Aorta (tissue), 5 donors: ENCODE measurements at regions not wholly inside any gene's neighbourhood (a gene's known extent, or its start where the extent isn't known, plus 50 kb on each side); places are given as distances from the start of the nearest gene placed in this dataset.
"Not testable (repeated sequence)": the region's sequence is repeated elsewhere in the genome, so short reads cannot be mapped to it uniquely, and the experiment has no call there.

Source experiments
- ATAC-seq: fragments of 200-7000 bp; cut with Tn5 transposase; one replicate; pipeline ENCODE4 v1.9.1; 2022; ENCODE audit warnings: moderate library complexity; ENCODE audit not compliant: low FRiP score
- DNase-seq, 2 donors: peaks; one replicate each; pipeline ENCODE4 v3.0.0-alpha.2; 2020
- H3K27ac ChIP-seq, 2 donors: one replicate each; pipeline ENCODE4 v1.5.1; 2013; ENCODE audit warnings: low read length in 2 of 2, mild to moderate bottlenecking in 2 of 2, moderate library complexity in 2 of 2, control low read depth in 1 of 2, inconsistent platforms in 1 of 2, low read depth in 1 of 2
- H3K27me3 ChIP-seq, 2 donors: one replicate each; pipeline ENCODE4 v1.6.1; 2013; ENCODE audit warnings: control low read depth in 1 of 2, low read length in 1 of 2, mild to moderate bottlenecking in 1 of 2, moderate library complexity in 1 of 2; ENCODE audit not compliant: insufficient read depth in 2 of 2, control insufficient read depth in 1 of 2
- H3K36me3 ChIP-seq, 2 donors: one replicate each; pipeline ENCODE4 v1.6.1; 2013; ENCODE audit warnings: control low read depth in 1 of 2, low read length in 1 of 2, mild to moderate bottlenecking in 1 of 2; ENCODE audit not compliant: insufficient read depth in 2 of 2, control insufficient read depth in 1 of 2
- H3K4me1 ChIP-seq, 2 donors: one replicate each; pipeline ENCODE4 v1.6.1; 2013; ENCODE audit warnings: low read length in 2 of 2, control low read depth in 1 of 2, mild to moderate bottlenecking in 1 of 2, moderate library complexity in 1 of 2; ENCODE audit not compliant: insufficient read depth in 2 of 2, control insufficient read depth in 1 of 2
- H3K4me3 ChIP-seq, 2 donors: one replicate each; pipeline ENCODE4 v1.5.1; 2013; ENCODE audit warnings: low read length in 2 of 2, control low read depth in 1 of 2, mild to moderate bottlenecking in 1 of 2
- H3K9me3 ChIP-seq: one replicate; pipeline ENCODE4 v1.6.1; 2013; ENCODE audit warnings: mild to moderate bottlenecking, low read length; ENCODE audit not compliant: control insufficient read depth
- WGBS, 2 donors: extraction: QIAGEN DNeasy Blood & Tissue Kit; methylation state at CpG; one replicate each; pipeline ENCODE4 v1.1.7; 2013; 5-methylcytosine and 5-hydroxymethylcytosine counted together
- intact Hi-C, 2 donors: fragments of 100-400 bp; cut with DNase I; formaldehyde crosslinking; loops; one replicate each; pipeline versions ENCODE4 v1.14.2 to v1.15.0; 2022
- donor health status: healthy with polysubstance abuse.
- donor health status: Bipolar disorder and iron deficiency.
- donor health status: DM: no; HTN: no; CAD: no.
- donor health status: DM: no; HTN: no; CAD: no.
- donor health status: DM: yes; HTN: yes; CAD: no.

DNA sequence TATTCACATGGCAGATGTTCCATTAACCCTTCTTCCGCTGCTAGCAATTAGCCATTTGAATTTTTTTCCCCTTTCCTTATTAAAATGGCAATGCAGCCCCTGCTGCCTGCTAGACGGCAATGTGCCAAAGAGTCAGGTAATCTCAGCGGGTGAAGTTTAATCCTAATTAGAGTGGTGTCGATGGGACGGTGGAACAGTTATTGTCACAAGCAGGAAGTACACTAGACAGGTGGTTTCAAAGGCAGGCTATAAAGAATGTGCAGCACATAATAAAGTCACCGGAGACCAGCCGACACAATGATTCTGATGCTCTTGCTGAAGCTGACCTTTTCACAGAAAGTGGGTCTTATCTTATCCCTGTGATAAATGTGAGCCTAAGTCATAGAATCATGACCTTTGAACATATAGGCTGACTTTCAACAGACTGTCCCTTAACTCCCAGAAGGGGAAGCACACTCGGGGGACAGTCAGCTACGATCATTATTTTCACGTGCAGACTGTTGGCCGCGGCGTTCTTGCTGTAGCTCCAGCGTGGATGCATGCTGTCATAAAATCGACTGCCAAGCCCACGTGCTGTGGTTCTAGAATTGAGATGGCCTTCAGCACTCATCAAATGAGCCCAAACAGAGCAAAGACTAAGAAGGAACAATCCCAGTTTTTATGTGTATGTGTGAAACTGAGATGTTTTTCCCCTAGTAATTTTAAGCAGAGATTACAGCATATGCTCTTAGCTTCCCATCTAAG is 926.2 kb upstream of the SOX11 start:
- WGBS, 2 donors = 74 to 85% methylated on average over 16 of the region's 16 CpGs
- no peaks in the 10 kb centered on the region for H3K4me1 ChIP-seq
- DNase-seq = no peak
- H3K27me3 ChIP-seq = no peaks in the 10 kb centered on the region
- H3K4me3 ChIP-seq = no peak overlapping the region
- intact Hi-C loops = no loop called here
- no peaks in the 10 kb centered on the region for H3K36me3 ChIP-seq
- no peaks in the 10 kb centered on the region for H3K9me3 ChIP-seq
- no peak for ATAC-seq
- H3K27ac ChIP-seq = no peak overlapping the region

DNA sequence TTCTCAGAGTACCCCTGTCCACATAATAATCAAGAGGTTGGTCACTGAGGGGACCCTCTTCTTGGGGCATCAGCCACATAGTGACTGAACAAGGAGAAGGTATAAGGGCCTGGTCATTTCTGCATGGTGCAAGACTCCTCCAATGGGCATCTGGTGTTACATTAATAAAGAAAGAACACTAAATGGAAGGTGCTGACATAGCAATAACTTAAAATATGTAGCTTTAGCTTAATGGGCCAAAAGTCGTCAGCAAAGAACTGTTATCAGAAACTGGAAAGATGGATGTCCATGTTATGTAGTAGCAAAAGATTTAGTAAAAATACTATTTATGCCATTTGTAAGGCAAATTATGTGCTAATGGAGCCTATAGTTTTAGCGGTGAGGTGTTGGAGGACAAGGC is 916.5 kb upstream of the SOX11 start:
- Histone ChIP-seq H3K36me3 (no peaks in the 10 kb centered on the region), H3K4me1 (no peaks in the 10 kb centered on the region), H3K4me3 (no peak overlapping the region), H3K9me3 (no peaks in the 10 kb centered on the region), H3K27me3 (no peaks in the 10 kb centered on the region), H3K27ac (no peak overlapping the region)
- intact Hi-C loops = no loop called here
- WGBS, 2 donors = 68 to 86% methylated on average over 2 of the region's 2 CpGs
- DNase-seq (no peak), ATAC-seq (no peak)

DNA sequence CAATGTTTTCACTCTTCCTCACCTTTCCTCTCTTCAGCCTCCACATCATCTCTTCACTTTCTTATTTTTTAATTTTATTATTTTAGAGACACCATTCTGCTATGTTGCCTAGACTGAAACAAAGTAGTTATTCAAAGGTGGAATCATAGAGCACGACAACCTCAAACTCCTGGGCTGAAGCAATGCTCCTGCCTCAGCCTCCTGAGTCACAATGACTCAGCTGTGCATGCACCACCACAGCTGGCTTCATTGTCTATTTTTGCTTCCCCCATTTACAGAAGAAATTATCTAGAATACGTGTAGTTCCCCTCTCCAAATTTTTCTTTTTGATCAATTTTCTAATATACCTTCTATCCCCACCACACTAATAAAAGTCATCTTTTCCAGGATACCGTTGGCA is 911.5 kb upstream of the SOX11 start:
- Histone ChIP-seq H3K4me3 (no peak overlapping the region), H3K36me3 (no peaks in the 10 kb centered on the region), H3K4me1 (no peaks in the 10 kb centered on the region), H3K9me3 (no peaks in the 10 kb centered on the region), H3K27ac (no peak overlapping the region), H3K27me3 (no peaks in the 10 kb centered on the region)
- WGBS, 2 donors = 84 to 87% methylated on average over 3 of the region's 3 CpGs
- intact Hi-C loops = no loop called here
- ATAC-seq (no peak), DNase-seq (no peak)

DNA sequence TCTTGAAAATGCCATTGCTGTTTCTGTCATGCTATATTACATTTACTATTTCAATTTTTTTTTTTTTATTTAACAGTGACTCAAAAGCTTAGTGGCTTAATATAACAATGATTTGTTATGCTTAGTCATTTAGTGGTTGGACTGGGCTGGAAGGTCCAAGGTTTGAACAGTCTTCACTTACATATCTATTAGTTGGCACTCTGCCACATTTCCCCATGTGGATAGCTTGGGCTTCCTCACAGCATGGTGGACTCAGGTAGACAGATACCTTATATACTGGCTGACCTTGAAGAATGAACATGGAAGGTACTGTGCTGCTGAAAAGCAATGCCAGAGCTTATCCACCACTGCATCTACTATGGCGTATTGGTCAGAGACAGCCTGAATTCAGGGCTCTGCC is 909.5 kb upstream of the SOX11 start:
- 96 to 99% methylated on average over 1 of the region's 1 CpG for WGBS, 2 donors
- no peak overlapping the region for H3K4me3 ChIP-seq
- ATAC-seq (no peak), DNase-seq (no peak)
- no peaks in the 10 kb centered on the region for H3K36me3 ChIP-seq
- no peaks in the 10 kb centered on the region for H3K27me3 ChIP-seq
- H3K9me3 ChIP-seq = no peaks in the 10 kb centered on the region
- H3K27ac ChIP-seq = no peak overlapping the region
- intact Hi-C loops = no loop called here
- no peaks in the 10 kb centered on the region for H3K4me1 ChIP-seq

DNA sequence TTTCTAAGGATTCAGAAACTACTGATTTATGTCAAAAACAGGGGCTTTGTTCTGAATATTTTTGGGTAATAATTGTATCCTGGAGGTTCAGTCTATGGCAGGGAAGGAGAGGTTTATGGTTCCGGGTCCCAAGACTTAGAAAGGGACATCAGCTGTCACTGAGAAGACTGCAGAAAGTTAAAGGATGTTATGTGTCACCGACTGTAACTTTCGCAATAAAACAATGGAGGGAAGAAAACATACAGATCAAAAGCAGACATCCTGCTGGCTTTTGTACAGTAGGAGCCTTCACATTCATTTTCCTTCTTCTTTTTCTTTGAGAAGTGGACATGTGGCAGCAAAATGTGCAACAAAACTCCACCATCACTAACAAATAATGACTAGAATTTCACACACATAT is 900.7 kb upstream of the SOX11 start:
- ATAC-seq (no peak), DNase-seq (no peak)
- intact Hi-C loops = no loop called here
- WGBS, 2 donors = 63 to 65% methylated on average over 3 of the region's 3 CpGs
- Histone ChIP-seq H3K27ac (no peak overlapping the region), H3K27me3 (no peaks in the 10 kb centered on the region), H3K36me3 (no peaks in the 10 kb centered on the region), H3K4me3 (no peak overlapping the region), H3K4me1 (no peaks in the 10 kb centered on the region), H3K9me3 (no peaks in the 10 kb centered on the region)

DNA sequence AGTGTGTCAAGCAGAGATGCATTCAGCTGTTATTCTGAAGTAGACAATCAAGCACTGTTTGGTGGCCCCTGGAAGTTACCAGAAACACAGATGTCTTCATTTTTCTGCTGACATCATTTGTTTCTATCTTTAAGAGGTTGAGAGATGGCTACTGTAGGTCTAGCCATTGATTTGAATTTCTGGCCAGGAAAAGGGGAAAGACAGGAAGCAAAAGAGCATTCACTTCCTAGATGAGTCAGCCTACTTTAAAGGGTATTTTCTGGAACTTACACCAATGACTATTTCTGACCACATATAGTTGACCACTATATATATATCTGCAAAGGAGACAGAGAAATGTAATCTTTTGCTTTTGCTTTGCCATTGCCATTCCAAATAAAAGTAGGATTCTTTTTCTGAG is 900.1 kb upstream of the SOX11 start:
- H3K4me3 ChIP-seq = no peak overlapping the region
- ATAC-seq = no peak
- H3K27ac ChIP-seq = no peak overlapping the region
- no peaks in the 10 kb centered on the region for H3K4me1 ChIP-seq
- no peaks in the 10 kb centered on the region for H3K27me3 ChIP-seq
- H3K36me3 ChIP-seq = no peaks in the 10 kb centered on the region
- no peaks in the 10 kb centered on the region for H3K9me3 ChIP-seq
- no peak for DNase-seq
- intact Hi-C loops = no loop called here

DNA sequence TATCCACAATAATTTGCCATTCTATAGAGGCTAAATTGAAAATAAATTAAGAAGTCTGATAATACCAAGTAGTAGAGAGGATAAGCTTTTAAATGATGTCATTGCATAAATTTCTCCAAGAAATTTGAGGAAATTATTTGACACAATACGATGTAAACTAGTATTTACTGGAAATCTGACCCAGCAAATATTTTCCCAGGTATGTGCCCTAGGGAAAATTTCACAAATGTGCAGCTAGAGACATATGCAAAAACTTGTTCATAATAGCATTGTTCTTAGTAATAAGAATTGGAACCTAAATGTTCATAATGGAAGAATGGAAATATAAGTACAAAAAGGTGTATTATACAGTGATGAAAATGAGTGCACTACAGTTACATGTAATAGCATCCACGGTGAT is 888.8 kb upstream of the SOX11 start:
- Histone ChIP-seq H3K27me3 (no peaks in the 10 kb centered on the region), H3K4me3 (no peak overlapping the region), H3K27ac (no peak overlapping the region), H3K4me1 (no peaks in the 10 kb centered on the region), H3K36me3 (no peaks in the 10 kb centered on the region), H3K9me3 (no peaks in the 10 kb centered on the region)
- intact Hi-C loops = no loop called here
- 65 to 90% methylated on average over 2 of the region's 2 CpGs for WGBS, 2 donors
- no peak for DNase-seq
- ATAC-seq = no peak

DNA sequence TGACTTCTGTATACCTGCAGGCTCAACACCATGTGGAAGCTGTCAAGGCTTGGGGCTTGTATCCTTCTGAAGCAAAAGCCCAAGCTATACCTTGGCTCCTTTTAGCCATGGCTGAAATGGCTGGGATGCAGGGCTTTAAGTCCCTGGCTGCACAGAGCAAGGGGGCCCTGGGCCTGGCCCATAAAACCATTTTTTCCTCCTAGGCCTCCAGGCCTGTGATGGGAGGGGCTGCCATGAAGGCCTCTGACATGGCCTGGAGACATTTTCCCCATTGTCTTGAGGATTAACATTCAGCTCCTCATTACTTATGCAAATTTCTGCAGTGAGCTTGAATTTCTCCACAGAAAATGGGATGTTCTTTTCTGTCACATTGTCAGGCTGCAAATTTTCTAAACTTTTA is 878.0 kb upstream of the SOX11 start:
- intact Hi-C loops, H3K27ac ChIP-seq, H3K4me1 ChIP-seq, DNase-seq, H3K4me3 ChIP-seq, H3K9me3 ChIP-seq, H3K36me3 ChIP-seq, ATAC-seq, H3K27me3 ChIP-seq: not testable (repeated sequence)

DNA sequence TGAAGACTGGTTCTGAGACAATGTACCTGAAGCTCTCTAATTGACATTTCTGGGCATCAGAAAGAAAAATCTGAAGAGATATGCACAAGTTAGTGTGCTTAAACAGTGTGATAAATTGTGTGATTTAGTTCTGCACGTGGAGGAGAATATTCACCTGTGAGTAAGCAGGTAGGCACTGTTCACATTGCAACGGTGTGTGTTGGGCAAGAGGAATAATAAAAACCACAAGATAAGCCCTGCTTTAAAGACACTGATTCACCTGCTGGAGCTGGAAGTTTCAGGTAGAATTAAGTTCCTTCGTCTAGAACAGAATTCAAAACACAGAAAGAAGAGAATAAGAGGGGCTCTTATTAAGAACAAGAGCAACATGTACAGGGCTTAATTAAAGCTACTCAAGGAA is 864.3 kb upstream of the SOX11 start:
- no peaks in the 10 kb centered on the region for H3K36me3 ChIP-seq
- DNase-seq (no peak), ATAC-seq (no peak)
- H3K9me3 ChIP-seq = no peaks in the 10 kb centered on the region
- intact Hi-C loops = no loop called here
- no peak overlapping the region for H3K4me3 ChIP-seq
- 89 to 92% methylated on average over 3 of the region's 3 CpGs for WGBS, 2 donors
- no peaks in the 10 kb centered on the region for H3K4me1 ChIP-seq
- no peaks in the 10 kb centered on the region for H3K27me3 ChIP-seq
- no peak overlapping the region for H3K27ac ChIP-seq
